ENCODE measurements at regions not wholly inside any gene's neighbourhood (a gene's known extent, or its start where the extent isn't known, plus 50 kb on each side); places are given as distances from the start of the nearest gene placed in this dataset.

DNA sequence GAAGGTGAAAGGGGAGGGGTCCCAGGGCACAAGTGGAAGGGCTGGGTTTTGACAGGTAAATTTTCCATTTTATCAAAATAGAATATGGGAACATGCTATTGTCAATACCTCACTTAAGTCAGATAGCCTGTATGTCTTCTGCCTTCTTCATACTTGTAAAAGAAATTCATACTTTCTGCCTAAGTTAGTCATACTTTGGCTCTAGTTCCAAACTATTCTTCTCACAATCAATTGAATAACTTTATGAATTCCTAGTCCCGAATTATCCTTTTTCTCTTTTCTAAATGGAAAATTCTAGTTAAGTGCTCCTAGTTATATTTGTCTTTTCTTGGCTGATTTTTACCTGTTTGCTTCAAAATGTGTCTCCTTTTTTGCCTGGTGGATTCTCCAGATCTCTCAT, 271.4 kb downstream of the CSNK1G3 start:
- no peak overlapping the region for H3K27ac ChIP-seq (ENCODE audit: insufficient read length, low read depth, low read length)
- no peak overlapping the region for H3K9ac ChIP-seq (ENCODE audit: extremely low read depth, insufficient read length, low read length)
- no peak for DNase-seq
- Mint-ChIP-seq H3K27ac (no peak overlapping the region), H3K4me3 (no peak overlapping the region), H3K4me1 (peaks cover 9 to 20% of the 10 kb centered on the region in 2 experiments), H3K9me3 (peaks cover 0 to 4% of the 10 kb centered on the region in 2 experiments; a peak in 1 of 5 replicates), H3K36me3 (ENCODE audit: insufficient read depth in 1 of 3, low read depth in 3 of 3) (peaks cover 0 to 2% (median 0%) of the 10 kb centered on the region in 3 experiments; a peak in 3 of 7 replicates), H3K27me3 (ENCODE audit: low read depth) (no peaks in the 10 kb centered on the region)
- no peak overlapping the region for H3K56ac ChIP-seq (ENCODE audit: insufficient read length, low read depth, low read length)
- no peaks in the 10 kb centered on the region for H3K79me2 ChIP-seq (ENCODE audit: insufficient read depth, low read length)
- no peak overlapping the region for H2AK5ac ChIP-seq (ENCODE audit: insufficient read length, low read length)
- no peak overlapping the region for H2BK15ac ChIP-seq (ENCODE audit: low read depth, low read length)
- no peak overlapping the region for H3K14ac ChIP-seq (ENCODE audit: insufficient read depth, low read length)
- H4K20me1 ChIP-seq (ENCODE audit: control insufficient read depth, insufficient read depth, insufficient read length), result no peaks in the 10 kb centered on the region
- no CpG with 5 or more reads among the region's 1 CpG for WGBS (ENCODE audit: extremely low coverage, insufficient read length, low lambda C conversion rate)
- no peak overlapping the region for H2BK20ac ChIP-seq (ENCODE audit: low read depth, low read length, poor library complexity, severe bottlenecking)
- no peak overlapping the region for H4K8ac ChIP-seq (replicated peaks; ENCODE audit: insufficient read length, low read depth, low read length)
- H3K18ac ChIP-seq (ENCODE audit: insufficient read length, low read depth, low read length), result no peak overlapping the region
- no peak overlapping the region for H2AFZ ChIP-seq (ENCODE audit: low read length)
- no peaks in the 10 kb centered on the region for H3K23me2 ChIP-seq (ENCODE audit: insufficient read length, low read depth, low read length, poor library complexity, severe bottlenecking)
- H3K9me3 ChIP-seq (ENCODE audit: control insufficient read depth, low read depth, low read length), result peaks cover 2% of the 10 kb centered on the region
- H3K4ac ChIP-seq (ENCODE audit: low read depth, low read length), result no peak overlapping the region
- H3K79me1 ChIP-seq (ENCODE audit: insufficient read depth, low read depth, low read length, poor library complexity, severe bottlenecking), result no peaks in the 10 kb centered on the region
- peaks cover 4% of the 10 kb centered on the region; the same call in 1 of the 2 replicates for H3K4me1 ChIP-seq (ENCODE audit: insufficient read depth, low read length)
- H3K23ac ChIP-seq (ENCODE audit: insufficient read length, low read depth, low read length), result no peak overlapping the region
- no peak overlapping the region for H2BK12ac ChIP-seq (ENCODE audit: insufficient read length, low read depth, low read length)
- no peak overlapping the region for H2BK5ac ChIP-seq (ENCODE audit: insufficient read length, low read length)
- no peak overlapping the region for H2BK120ac ChIP-seq (ENCODE audit: low read depth, low read length, poor library complexity, severe bottlenecking)
- no peak overlapping the region for H3K4me2 ChIP-seq (ENCODE audit: insufficient read depth, insufficient read length, low read length)
- H3K27me3 ChIP-seq (ENCODE audit: insufficient read depth, low read length), result no peaks in the 10 kb centered on the region
- H4K5ac ChIP-seq (ENCODE audit: insufficient read length, low read depth, low read length), result no peak overlapping the region
- no peak overlapping the region for H4K91ac ChIP-seq (ENCODE audit: insufficient read length, low read depth, low read length)
- TF ChIP-seq, protein P1, sequence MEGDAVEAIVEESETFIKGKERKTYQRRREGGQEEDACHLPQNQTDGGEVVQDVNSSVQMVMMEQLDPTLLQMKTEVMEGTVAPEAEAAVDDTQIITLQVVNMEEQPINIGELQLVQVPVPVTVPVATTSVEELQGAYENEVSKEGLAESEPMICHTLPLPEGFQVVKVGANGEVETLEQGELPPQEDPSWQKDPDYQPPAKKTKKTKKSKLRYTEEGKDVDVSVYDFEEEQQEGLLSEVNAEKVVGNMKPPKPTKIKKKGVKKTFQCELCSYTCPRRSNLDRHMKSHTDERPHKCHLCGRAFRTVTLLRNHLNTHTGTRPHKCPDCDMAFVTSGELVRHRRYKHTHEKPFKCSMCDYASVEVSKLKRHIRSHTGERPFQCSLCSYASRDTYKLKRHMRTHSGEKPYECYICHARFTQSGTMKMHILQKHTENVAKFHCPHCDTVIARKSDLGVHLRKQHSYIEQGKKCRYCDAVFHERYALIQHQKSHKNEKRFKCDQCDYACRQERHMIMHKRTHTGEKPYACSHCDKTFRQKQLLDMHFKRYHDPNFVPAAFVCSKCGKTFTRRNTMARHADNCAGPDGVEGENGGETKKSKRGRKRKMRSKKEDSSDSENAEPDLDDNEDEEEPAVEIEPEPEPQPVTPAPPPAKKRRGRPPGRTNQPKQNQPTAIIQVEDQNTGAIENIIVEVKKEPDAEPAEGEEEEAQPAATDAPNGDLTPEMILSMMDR (conservative IDR thresholded peaks at IDR 0.05), result no peak
- H3T11ph ChIP-seq (ENCODE audit: low read length), result no peak overlapping the region
